WTC11 (cell line): ENCODE measurements at regions not wholly inside any gene's neighbourhood (a gene's known extent, or its start where the extent isn't known, plus 50 kb on each side); places are given as distances from the start of the nearest gene placed in this dataset.

Source experiments
- ATF3 ChIP-seq: sonication (generic); formaldehyde crosslinking; conservative IDR thresholded peaks from 2 replicates; pipeline ENCODE4 v1.8.1; 2022; ENCODE audit warnings: mild to moderate bottlenecking, missing genetic modification reagents
- SMAD4 ChIP-seq: sonication (generic); formaldehyde crosslinking; IDR thresholded peaks from 2 replicates; pipeline ENCODE4 v1.8.0; 2022; ENCODE audit warnings: mild to moderate bottlenecking, missing genetic modification reagents
- USF1 ChIP-seq: sonication (generic); formaldehyde crosslinking; IDR thresholded peaks from 2 replicates; pipeline ENCODE4 v1.8.0; 2022; ENCODE audit warnings: mild to moderate bottlenecking, missing genetic modification reagents

GRCh38 chr20:57009355-57009754 lies 257.1 kb downstream of the BMP7 start:
- TF ChIP-seq ATF3 (no peak), USF1 (CRISPR knock-in tag) (no peak), SMAD4 (CRISPR knock-in tag) (no peak)
